GM18498 (cell line): ENCODE measurements at regions not wholly inside any gene's neighbourhood (a gene's known extent, or its start where the extent isn't known, plus 50 kb on each side); places are given as distances from the start of the nearest gene placed in this dataset.
"Not testable (repeated sequence)": the region's sequence is repeated elsewhere in the genome, so short reads cannot be mapped to it uniquely, and the experiment has no call there.

Source experiments
- ATAC-seq: cut with Tn5 transposase; IDR thresholded peaks from one replicate; pipeline ENCODE4 v1.9.1; 2021; ENCODE audit warnings: mild to moderate bottlenecking, moderate library complexity; ENCODE audit not compliant: unreplicated experiment

- ATAC-seq, result not testable (repeated sequence)
Measured at GRCh38 chr15:34528055-34528754, 55.2 kb downstream of the GOLGA8B start.

- not testable (repeated sequence) for ATAC-seq
Measured at GRCh38 chr15:34527641-34528040, 55.8 kb downstream of the GOLGA8B start.

GRCh38 chr15:34523849-34524248 lies 59.6 kb downstream of the GOLGA8B start:
- ATAC-seq, result not testable (repeated sequence)

- ATAC-seq, result not testable (repeated sequence)
Measured at GRCh38 chr15:34522601-34523000, 60.9 kb downstream of the GOLGA8B start.

GRCh38 chr15:34521802-34522485 lies 61.5 kb downstream of the GOLGA8B start:
- ATAC-seq, result not testable (repeated sequence)

GRCh38 chr15:34520566-34520965 lies 62.9 kb downstream of the GOLGA8B start:
- ATAC-seq, result no peak

GRCh38 chr15:34520010-34520409 lies 63.4 kb downstream of the GOLGA8B start:
- not testable (repeated sequence) for ATAC-seq

- peak; percentile 68 for ATAC-seq
Measured at GRCh38 chr15:34514251-34514670, 69.2 kb downstream of the GOLGA8B start.

- no peak for ATAC-seq
Measured at GRCh38 chr15:34512628-34513027, 70.8 kb downstream of the GOLGA8B start.

GRCh38 chr15:34501131-34501530 lies 63.5 kb upstream of the GOLGA8A start:
- no peak for ATAC-seq

GRCh38 chr15:34496207-34496995 lies 58.8 kb upstream of the GOLGA8A start:
- no peak for ATAC-seq

GRCh38 chr15:34495707-34496106 lies 58.1 kb upstream of the GOLGA8A start:
- ATAC-seq, result not testable (repeated sequence)

GRCh38 chr15:34494084-34494399 lies 56.4 kb upstream of the GOLGA8A start:
- ATAC-seq, result no peak

GRCh38 chr15:34493001-34493400 lies 55.4 kb upstream of the GOLGA8A start:
- ATAC-seq, result no peak

- ATAC-seq, result not testable (repeated sequence)
Measured at GRCh38 chr15:34491488-34491887, 53.9 kb upstream of the GOLGA8A start.

- no peak for ATAC-seq
Measured at GRCh38 chr15:34490417-34491193, 53.0 kb upstream of the GOLGA8A start.

GRCh38 chr15:34488973-34489959 lies 51.7 kb upstream of the GOLGA8A start:
- not testable (repeated sequence) for ATAC-seq
